Tibial nerve (tissue), 3 donors: ENCODE measurements at regions not wholly inside any gene's neighbourhood (a gene's known extent, or its start where the extent isn't known, plus 50 kb on each side); places are given as distances from the start of the nearest gene placed in this dataset.

Source experiments
- POLR2A ChIP-seq, 2 donors: fragments of 450-650 bp; IDR thresholded peaks; one replicate each; pipeline ENCODE4 v1.6.1; 2017; ENCODE audit warnings: antibody characterized with exemption in 2 of 2, mild to moderate bottlenecking in 2 of 2, moderate library complexity in 2 of 2
- TF ChIP-seq, protein P1 (sequence below), 5 experiments: fragments of 200-600 bp in 3 of 5; fragments of 450-650 bp in 2 of 5; sonication (generic) in 3 of 5; IDR thresholded peaks; one replicate each; pipeline ENCODE4 v1.5.1; 2016 to 2019; ENCODE audit warnings: antibody characterized with exemption in 5 of 5, mild to moderate bottlenecking in 3 of 5, moderate library complexity in 2 of 5

DNA sequence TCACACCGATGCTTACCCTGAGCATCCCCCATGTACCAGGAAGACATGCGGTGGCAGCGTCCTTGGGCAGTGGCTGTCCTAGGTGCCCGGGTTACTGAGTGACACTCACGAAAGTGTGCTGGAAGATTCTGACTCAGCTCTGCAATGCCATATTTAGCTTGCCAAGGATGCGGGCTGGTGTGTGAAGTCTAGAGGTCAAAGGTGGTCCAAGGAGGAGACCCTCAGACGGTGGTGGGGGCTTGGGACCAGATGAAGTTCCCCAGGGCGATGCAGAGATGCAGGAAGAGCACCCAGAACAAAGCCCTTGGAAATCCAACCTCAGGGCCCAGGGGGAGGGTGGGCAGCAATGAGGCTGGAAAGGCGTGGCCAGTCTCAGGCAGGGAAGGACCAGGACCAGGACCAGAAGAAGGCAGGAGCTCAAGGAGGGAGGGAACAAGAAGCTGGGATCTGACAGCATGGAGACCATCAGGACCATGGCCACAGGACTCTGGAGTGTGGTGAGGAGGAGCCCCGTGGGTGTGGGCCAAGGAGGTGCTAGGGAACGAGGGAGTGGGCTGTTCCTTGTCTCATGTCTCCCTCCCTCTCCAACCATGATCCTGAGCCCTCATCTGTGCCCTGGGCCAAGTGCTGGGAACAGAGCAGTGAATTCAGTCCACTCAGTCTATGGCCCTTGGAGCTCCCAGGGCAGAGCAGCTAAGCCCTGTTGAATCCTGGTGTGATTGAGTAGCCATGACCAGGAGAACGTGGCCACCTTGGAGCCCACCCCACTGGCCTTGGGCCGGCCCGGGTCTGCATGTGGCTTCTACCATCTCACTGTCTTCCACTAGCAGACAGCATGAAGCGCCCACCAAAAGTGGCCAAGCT, 310.1 kb upstream of the DIO3 start:
- TF ChIP-seq, protein P1, sequence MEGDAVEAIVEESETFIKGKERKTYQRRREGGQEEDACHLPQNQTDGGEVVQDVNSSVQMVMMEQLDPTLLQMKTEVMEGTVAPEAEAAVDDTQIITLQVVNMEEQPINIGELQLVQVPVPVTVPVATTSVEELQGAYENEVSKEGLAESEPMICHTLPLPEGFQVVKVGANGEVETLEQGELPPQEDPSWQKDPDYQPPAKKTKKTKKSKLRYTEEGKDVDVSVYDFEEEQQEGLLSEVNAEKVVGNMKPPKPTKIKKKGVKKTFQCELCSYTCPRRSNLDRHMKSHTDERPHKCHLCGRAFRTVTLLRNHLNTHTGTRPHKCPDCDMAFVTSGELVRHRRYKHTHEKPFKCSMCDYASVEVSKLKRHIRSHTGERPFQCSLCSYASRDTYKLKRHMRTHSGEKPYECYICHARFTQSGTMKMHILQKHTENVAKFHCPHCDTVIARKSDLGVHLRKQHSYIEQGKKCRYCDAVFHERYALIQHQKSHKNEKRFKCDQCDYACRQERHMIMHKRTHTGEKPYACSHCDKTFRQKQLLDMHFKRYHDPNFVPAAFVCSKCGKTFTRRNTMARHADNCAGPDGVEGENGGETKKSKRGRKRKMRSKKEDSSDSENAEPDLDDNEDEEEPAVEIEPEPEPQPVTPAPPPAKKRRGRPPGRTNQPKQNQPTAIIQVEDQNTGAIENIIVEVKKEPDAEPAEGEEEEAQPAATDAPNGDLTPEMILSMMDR (IDR thresholded peaks at IDR 0.05), result no peak
- no peak for TF ChIP-seq POLR2A (IDR thresholded peaks at IDR 0.05)
